Neuron (in vitro differentiated cells): ENCODE measurements at regions not wholly inside any gene's neighbourhood (a gene's known extent, or its start where the extent isn't known, plus 50 kb on each side); places are given as distances from the start of the nearest gene placed in this dataset.

Experiments used
- H2AFZ ChIP-seq: one replicate; pipeline ENCODE4 v1.6.1; 2013; ENCODE audit warnings: low read depth, mild to moderate bottlenecking, inconsistent platforms, low read length, moderate library complexity
- H3K27me3 ChIP-seq: one replicate; pipeline ENCODE4 v1.6.1; 2013; ENCODE audit warnings: low read length; ENCODE audit not compliant: insufficient read depth
- H3K36me3 ChIP-seq: one replicate; pipeline ENCODE4 v1.6.1; 2013; ENCODE audit warnings: low read length; ENCODE audit not compliant: insufficient read depth
- H3K4me1 ChIP-seq: one replicate; pipeline ENCODE4 v1.6.1; 2013; ENCODE audit warnings: low read length; ENCODE audit not compliant: insufficient read depth
- H3K4me3 ChIP-seq: 2 replicates; pipeline ENCODE4 v1.5.1; 2013; ENCODE audit warnings: mild to moderate bottlenecking, low read length, moderate library complexity
- H3K9me3 ChIP-seq: one replicate; pipeline ENCODE4 v1.6.1; 2013; ENCODE audit warnings: low read length

DNA sequence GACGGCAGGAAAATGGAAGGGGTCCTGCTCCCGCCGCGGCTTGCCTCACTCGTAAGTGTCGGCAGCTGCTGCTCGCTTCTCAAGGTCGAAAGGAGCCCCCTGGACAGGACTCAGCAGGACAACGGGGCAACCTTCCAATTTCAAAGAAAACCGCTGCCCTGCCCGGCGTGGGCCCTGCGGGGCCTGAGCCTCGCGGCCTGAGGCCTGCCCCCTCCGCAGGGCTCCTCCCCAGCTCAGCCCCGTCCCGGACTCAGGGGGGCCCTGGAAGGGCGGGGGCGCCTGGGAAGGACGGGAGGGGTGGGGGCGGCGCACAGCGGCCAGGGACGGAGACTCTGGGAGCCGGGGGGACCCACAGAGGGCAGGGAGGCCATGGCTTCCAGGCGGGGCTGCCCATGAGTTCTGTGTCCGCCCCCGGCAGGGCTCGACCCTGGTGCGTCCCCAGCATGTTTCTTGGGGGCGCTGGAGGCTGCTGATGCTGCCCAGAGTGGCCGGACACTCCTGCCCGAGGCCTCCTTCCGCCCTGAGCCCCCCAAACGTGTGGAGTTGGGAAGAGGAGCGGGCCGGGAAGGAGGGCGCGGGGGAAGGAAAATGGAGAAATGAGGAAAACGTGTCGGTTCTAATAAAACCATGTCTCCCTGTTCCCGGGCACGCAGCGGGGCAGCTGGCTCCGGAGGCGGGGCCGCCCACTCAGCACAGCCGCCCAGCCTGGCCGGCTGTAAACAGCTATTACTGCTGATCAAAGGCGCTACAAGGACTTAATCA lies 114.6 kb downstream of the DLL1 start:
- peaks cover 2% of the 10 kb centered on the region for H3K4me1 ChIP-seq
- H3K9me3 ChIP-seq = no peaks in the 10 kb centered on the region
- H2AFZ ChIP-seq = no peak overlapping the region
- H3K27me3 ChIP-seq = no peaks in the 10 kb centered on the region
- H3K4me3 ChIP-seq = no peak overlapping the region
- no peaks in the 10 kb centered on the region for H3K36me3 ChIP-seq

DNA sequence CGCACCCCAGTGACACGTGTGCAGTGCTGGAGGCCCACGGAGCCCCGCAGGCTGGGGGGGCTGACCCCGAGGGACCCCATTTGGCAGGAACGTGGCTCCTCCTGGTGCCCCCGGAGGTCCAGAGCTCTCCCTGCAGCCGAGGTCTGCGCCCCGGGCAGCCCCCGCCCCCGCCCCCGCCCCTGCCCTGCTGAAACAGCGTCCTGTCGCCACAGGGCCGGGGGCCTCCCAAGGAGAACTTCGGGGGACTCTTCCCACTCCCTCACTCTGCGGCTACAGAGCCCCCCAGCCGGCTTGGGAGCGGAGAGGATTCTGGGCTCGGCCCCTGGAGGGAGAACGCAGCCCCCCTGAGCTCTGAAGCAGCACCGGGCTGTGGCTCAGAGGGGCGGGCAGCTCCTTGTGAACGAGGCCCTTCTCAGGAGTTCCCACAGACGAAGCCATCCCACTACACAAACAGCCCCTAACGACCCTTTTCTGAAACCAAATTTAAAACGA lies 115.2 kb downstream of the DLL1 start:
- peaks cover 2% of the 10 kb centered on the region for H3K4me1 ChIP-seq
- peaks cover 4% of the 10 kb centered on the region for H3K9me3 ChIP-seq
- H3K27me3 ChIP-seq = no peaks in the 10 kb centered on the region
- no peak overlapping the region for H2AFZ ChIP-seq
- no peak overlapping the region for H3K4me3 ChIP-seq
- no peaks in the 10 kb centered on the region for H3K36me3 ChIP-seq

DNA sequence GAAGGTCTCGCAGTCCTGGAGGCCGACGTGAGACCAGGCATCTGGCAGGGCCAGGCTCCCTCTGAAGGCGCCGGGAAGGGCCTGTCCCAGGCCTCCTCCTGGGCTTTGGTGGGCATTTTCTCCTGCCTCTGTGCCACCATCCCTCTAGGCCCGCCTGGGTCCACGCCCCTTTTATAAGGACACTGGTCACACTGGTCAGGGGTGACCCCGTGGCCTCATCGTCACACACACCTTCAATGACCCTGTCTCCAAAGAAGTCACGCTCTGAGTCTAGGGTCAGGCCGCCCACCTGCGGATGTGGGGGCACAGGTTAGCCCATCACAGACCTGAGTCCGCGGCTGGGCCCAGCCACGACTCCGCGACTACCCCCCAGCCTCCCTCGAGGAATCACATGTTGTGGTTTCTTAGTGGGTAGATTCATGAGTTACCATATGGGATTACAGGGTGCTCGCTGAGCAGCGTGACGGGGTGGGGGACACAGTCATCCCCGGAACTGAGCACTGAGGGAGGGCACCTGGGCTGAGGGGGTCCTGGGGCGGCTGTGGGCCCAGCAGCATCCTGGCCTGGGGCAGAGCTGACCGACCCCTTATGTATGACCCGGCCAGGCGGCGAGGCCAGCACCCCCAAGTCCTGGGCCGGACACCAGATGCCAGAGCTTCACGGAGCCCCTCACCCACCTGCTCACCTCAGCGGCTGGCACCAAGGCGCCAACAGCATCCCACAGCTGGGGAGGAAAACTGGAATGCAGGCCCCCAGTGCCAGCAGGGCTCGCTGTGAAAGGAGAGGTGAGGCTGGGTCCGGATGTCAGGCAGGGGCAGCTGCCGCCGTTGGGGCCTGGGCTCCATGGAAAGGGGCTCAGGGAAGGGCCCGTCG lies 115.9 kb downstream of the DLL1 start:
- no peak overlapping the region for H3K4me3 ChIP-seq
- H2AFZ ChIP-seq = no peak overlapping the region
- no peaks in the 10 kb centered on the region for H3K36me3 ChIP-seq
- H3K9me3 ChIP-seq = peaks cover 4% of the 10 kb centered on the region
- H3K4me1 ChIP-seq = peaks cover 2% of the 10 kb centered on the region
- peaks cover 3% of the 10 kb centered on the region for H3K27me3 ChIP-seq

DNA sequence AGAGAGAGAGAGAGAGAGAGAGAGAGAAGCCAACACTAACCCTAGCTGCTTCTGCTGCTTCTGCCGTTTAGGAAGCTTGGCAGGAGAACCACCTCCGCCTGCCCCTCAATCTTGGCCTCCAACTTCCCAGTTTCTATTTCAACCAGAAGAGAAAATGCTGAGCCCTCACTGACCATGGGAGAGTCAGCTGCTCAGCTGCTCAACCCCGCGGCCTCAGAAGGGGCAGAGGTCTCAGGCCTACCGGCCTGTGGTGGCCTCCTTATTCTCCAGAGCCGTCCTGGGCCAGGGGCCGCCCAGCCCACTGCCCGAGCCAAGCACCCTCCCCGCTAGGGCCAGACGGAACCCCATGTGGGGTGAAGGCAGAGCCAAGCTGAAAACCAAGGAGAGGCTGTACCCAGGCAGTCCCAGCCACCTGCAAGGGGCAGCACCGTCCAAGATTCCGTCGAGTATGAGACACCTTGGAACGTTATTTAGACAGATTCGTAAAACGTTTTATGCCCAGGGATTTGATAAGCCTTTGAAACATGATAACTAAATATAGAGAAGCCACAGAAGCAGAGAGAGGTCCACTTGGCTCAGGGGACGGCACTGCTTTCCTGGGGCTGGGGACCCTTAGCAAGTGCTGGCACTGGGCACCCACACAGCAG lies 116.6 kb downstream of the DLL1 start:
- Histone ChIP-seq H2AFZ (no peak overlapping the region), H3K36me3 (no peaks in the 10 kb centered on the region), H3K4me3 (no peak overlapping the region), H3K27me3 (peaks cover 3% of the 10 kb centered on the region), H3K9me3 (peaks cover 4% of the 10 kb centered on the region), H3K4me1 (peaks cover 2% of the 10 kb centered on the region)

DNA sequence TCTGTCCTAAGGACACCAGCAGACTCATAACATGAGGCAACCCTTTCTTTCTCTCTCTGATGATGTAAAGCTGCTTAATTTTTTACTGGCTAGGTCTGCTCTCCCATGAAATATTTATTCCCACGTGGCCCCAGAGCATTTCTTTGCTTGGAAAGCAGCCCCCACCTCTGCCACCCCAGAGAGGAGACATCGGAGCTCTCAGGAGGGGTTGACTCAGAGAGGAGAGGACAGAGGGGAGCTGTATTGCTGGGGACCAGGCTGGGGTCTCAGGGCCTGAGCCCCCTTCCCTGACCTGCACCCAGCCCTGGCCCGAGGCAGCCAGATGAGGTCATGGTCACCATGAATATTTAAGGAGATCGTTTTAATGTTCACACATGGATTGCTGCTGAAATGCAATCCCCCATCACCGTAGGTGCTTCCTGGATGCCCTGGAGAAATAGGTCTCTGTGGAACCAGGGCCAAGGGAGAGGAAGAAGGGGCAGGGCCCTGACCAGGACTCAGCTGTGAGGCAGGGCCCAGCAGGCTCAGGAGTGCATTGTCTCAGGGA lies 117.5 kb downstream of the DLL1 start:
- no peak overlapping the region for H3K4me3 ChIP-seq
- H2AFZ ChIP-seq = no peak overlapping the region
- peaks cover 2% of the 10 kb centered on the region for H3K4me1 ChIP-seq
- H3K36me3 ChIP-seq = no peaks in the 10 kb centered on the region
- peaks cover 4% of the 10 kb centered on the region for H3K9me3 ChIP-seq
- peaks cover 3% of the 10 kb centered on the region for H3K27me3 ChIP-seq

DNA sequence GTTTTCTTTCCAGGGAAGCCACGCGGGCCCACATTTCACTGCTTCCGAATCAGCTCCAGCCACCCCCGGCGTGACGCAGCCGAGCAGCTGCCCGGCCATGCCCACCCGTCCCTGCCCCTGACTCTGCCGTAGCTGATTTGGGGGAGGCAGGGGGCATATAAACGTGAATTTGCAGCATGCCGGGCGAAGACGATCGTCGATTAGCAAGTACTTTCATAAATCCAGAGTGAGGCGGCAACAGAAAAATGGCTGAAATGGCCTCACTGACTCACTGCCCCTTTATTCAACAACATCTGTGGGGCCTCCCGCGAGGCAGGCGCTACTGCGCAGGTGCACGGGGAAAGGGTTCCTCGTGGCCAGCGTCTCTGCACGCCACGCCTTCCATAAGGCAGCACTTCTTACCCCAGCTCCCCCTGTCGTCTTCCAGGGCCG lies 118.0 kb downstream of the DLL1 start:
- Histone ChIP-seq H3K36me3 (no peaks in the 10 kb centered on the region), H3K27me3 (peaks cover 3% of the 10 kb centered on the region), H3K4me3 (no peak overlapping the region), H3K4me1 (peaks cover 2% of the 10 kb centered on the region), H2AFZ (no peak overlapping the region), H3K9me3 (peaks cover 4% of the 10 kb centered on the region)

DNA sequence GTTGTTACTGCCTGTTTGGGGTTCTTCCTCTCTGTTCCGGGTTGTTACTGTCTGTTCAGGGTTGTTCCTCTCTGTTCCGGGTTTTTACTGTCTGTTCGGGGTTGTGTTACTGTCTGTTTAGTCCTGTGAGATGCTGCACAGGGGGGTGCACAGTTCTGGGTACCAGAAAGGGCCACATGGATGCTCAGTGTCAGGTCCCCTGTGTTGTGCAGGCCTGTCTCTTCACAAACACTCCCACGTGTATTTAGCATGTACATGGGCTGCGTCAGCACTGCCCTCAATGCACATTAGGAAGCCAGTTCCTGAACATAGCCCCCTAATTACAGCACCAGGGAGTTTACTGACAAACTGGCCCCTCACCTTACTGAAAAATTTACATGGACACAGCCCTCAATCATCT lies 118.5 kb downstream of the DLL1 start:
- no peaks in the 10 kb centered on the region for H3K36me3 ChIP-seq
- H3K27me3 ChIP-seq = peaks cover 3% of the 10 kb centered on the region
- no peak overlapping the region for H2AFZ ChIP-seq
- H3K4me3 ChIP-seq = no peak overlapping the region
- peaks cover 2% of the 10 kb centered on the region for H3K4me1 ChIP-seq
- peaks cover 4% of the 10 kb centered on the region for H3K9me3 ChIP-seq

DNA sequence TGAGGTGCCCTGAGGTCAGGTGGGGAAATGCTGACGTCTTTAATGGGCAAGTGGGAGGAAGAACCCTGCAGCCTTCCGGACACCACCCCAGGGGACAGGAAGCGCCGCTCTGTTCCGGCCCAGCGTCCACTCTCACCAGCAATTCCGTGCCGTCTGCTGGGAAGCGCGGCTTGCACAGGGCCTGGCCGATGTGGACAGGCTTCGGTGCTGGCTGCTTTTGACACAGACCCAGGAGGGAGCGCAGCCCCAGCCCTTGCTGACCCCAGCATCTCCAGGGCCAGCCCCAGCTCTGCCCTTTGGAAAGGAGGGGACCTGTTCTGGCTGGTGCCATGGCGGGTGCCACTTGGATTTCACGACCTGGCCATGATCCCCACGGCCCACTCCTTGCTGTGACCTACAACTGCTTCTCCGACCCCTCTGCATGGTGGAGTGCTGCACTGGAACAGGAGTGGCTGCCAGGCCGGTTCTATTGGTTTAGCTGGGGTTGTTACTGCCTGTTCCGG lies 123.2 kb downstream of the DLL1 start:
- Histone ChIP-seq H3K4me3 (no peak overlapping the region), H3K4me1 (no peaks in the 10 kb centered on the region), H3K36me3 (no peaks in the 10 kb centered on the region), H2AFZ (no peak overlapping the region), H3K27me3 (peaks cover 3% of the 10 kb centered on the region), H3K9me3 (peaks cover 4% of the 10 kb centered on the region)

DNA sequence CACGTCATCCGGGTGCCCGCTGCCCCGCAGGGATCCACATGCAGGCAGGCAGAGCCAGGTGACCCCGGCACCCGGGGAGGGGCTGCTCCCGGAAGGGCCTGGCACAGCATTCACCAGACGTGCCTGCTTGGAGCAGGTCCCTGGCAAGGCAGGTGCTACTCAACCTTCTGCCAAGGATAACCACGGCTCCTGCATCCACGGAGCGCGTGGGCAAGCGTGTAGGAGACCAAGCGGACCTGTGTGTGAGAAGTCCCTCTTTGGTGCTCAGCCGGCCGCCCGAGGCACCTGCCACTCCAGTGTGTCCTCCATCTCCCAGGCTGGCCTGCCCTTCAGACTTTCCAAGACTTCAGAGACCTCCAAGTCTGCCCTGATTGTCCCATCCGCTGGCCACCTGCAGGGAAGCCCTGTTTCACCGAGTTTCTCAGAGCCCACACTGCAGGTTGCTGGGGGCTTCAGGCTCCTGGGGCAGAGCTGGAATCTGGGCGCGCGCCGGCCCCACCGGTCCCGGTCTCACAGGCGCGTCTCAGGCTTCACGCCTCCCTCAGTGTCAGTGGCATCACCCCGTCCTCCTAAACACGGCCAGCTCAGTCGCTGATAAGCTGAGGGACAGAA lies 124.3 kb downstream of the DLL1 start:
- peaks cover 4% of the 10 kb centered on the region for H3K9me3 ChIP-seq
- no peaks in the 10 kb centered on the region for H3K36me3 ChIP-seq
- no peaks in the 10 kb centered on the region for H3K4me1 ChIP-seq
- peaks cover 3% of the 10 kb centered on the region for H3K27me3 ChIP-seq
- H2AFZ ChIP-seq = no peak overlapping the region
- H3K4me3 ChIP-seq = no peak overlapping the region

DNA sequence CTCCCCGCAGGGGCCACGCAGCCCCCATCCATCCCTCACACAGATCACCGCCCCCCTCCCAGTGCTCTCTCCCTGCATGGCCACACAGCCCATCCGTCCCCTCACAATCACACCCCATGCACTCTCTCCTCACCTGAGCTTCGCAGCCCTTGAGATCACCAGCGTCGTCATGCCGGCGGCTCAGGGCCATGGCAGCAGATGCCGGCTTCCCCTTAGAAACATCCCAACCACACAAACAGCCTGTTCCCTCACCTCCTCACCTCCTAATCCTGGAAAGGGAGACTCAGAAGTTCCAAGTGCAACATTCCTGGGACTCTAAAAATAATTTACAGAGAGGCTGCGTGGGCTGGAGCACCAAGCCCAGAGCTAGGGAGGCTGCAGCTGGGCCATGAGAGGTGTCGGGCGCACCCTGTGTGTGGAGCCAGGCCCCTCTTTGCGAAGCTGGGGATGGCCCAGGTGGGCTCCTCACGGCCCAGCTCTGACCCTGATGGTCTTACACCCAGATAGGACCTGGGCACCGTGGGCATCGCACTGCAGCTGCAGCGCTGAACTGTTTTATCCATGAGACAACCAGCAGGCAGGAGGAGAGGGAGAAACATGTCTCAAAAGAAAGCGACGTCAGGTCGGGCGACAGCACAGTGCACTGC lies 125.3 kb downstream of the DLL1 start:
- no peak overlapping the region for H3K4me3 ChIP-seq
- no peaks in the 10 kb centered on the region for H3K36me3 ChIP-seq
- H2AFZ ChIP-seq = no peak overlapping the region
- peaks cover 3% of the 10 kb centered on the region for H3K27me3 ChIP-seq
- no peaks in the 10 kb centered on the region for H3K9me3 ChIP-seq
- H3K4me1 ChIP-seq = no peaks in the 10 kb centered on the region

DNA sequence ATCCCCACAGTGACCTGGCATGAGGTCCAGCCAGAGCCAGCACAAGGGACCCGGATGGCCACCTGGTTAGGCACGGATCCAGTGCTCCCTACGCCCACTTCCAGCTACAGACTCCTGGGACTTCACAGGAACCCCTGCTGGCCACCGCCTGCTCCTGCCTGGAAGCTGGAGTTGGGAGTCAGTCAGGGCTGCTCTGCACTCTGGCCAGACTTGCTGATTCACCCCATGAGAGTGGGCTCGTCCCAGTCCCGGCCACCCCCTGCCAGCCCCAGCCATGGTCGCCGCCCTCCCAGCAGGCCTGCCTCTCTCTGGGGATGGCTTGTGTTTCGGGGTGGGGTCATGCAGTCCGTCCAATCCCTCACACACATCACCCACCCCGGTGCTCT lies 125.8 kb downstream of the DLL1 start:
- Histone ChIP-seq H3K9me3 (no peaks in the 10 kb centered on the region), H3K4me1 (no peaks in the 10 kb centered on the region), H2AFZ (no peak overlapping the region), H3K4me3 (no peak overlapping the region), H3K36me3 (no peaks in the 10 kb centered on the region), H3K27me3 (no peaks in the 10 kb centered on the region)

DNA sequence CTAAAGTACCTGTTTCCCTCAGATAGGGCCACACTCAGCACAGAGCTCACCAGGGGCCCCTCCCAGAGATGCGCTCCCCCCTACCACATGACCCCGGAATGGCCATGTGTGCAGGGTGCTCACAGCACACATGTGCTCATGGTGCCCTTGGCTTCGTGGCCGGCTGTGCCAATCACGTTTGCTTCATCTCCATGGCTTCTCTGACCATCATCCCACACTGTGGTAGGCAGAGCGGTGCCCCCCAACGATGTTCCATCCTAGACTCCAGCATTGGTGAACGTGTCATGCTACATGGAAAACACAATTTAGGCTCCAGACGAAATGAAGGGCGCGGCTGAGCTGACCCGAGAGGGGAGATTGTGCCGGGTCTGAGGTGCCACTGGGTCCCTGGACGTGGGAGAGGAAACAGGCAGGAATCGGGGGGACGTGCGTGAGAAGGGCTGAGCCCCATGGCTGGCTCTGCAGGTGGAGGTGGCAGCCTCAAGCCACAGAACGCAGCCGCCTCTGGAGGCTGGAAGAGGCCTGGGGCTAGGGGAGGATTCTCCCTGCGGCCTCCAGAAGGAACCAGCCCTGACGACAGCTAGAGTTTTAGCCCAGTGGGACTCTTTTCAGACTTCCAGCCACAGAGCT lies 126.5 kb downstream of the DLL1 start:
- H3K9me3 ChIP-seq = no peaks in the 10 kb centered on the region
- no peaks in the 10 kb centered on the region for H3K27me3 ChIP-seq
- H3K36me3 ChIP-seq = no peaks in the 10 kb centered on the region
- H3K4me1 ChIP-seq = no peaks in the 10 kb centered on the region
- no peak overlapping the region for H3K4me3 ChIP-seq
- H2AFZ ChIP-seq = no peak overlapping the region
